ENCODE measurements at regions not wholly inside any gene's neighbourhood (a gene's known extent, or its start where the extent isn't known, plus 50 kb on each side); places are given as distances from the start of the nearest gene placed in this dataset.

DNA sequence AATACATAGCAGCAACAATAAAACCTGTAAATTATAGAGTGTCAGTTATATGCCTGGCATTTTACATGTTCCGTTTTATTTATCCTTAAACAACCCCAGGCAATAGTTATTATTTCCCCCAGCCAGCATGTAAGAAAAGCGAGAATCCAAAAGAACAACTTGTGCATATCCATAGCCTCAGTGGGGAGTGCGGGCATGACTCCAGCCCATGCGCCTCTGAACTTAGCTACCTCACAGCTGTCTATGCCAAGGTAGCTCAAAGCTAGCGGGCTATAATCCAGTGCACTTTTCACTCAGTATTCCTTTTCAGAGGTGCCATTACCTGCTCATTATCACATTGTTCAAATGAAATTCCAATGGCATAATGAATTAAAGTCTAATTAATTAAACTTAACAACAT lies 257.3 kb upstream of the EDNRA start:
- TF ChIP-seq, protein P1, sequence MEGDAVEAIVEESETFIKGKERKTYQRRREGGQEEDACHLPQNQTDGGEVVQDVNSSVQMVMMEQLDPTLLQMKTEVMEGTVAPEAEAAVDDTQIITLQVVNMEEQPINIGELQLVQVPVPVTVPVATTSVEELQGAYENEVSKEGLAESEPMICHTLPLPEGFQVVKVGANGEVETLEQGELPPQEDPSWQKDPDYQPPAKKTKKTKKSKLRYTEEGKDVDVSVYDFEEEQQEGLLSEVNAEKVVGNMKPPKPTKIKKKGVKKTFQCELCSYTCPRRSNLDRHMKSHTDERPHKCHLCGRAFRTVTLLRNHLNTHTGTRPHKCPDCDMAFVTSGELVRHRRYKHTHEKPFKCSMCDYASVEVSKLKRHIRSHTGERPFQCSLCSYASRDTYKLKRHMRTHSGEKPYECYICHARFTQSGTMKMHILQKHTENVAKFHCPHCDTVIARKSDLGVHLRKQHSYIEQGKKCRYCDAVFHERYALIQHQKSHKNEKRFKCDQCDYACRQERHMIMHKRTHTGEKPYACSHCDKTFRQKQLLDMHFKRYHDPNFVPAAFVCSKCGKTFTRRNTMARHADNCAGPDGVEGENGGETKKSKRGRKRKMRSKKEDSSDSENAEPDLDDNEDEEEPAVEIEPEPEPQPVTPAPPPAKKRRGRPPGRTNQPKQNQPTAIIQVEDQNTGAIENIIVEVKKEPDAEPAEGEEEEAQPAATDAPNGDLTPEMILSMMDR (IDR thresholded peaks at IDR 0.05), result no peak
- TF ChIP-seq POLR2A (IDR thresholded peaks at IDR 0.05), result no peak
